HCT116 (cell line): ENCODE measurements at regions not wholly inside any gene's neighbourhood (a gene's known extent, or its start where the extent isn't known, plus 50 kb on each side); places are given as distances from the start of the nearest gene placed in this dataset.

Experiments used
- CEBPB ChIP-seq: IDR thresholded peaks from 2 replicates; pipeline ENCODE4 v1.6.1; 2012; ENCODE audit warnings: low read depth
- CTCF ChIP-seq, 3 experiments: fragments of 200-600 bp in 1 of 3; sonication (generic) in 1 of 3; IDR thresholded peaks in 2 of 3; conservative IDR thresholded peaks in 1 of 3; 2 replicates each; pipeline ENCODE4 v1.5.1; 2012 to 2017; ENCODE audit warnings: low read depth in 2 of 3, low read length in 2 of 3, antibody characterized with exemption in 1 of 3, borderline replicate concordance in 1 of 3, control low read depth in 1 of 3, mild to moderate bottlenecking in 1 of 3, mixed read lengths in 1 of 3, mixed run types in 1 of 3, moderate library complexity in 1 of 3; ENCODE audit not compliant: insufficient read depth in 1 of 3
- POLR2A ChIP-seq: IDR thresholded peaks from 2 replicates; pipeline ENCODE4 v1.7.0; 2011; ENCODE audit warnings: borderline replicate concordance; ENCODE audit not compliant: insufficient read depth, insufficient read length; ENCODE audit errors: extremely low read depth
- POLR2AphosphoS5 ChIP-seq: IDR thresholded peaks from 2 replicates; pipeline ENCODE4 v1.6.1; 2011; ENCODE audit warnings: mild to moderate bottlenecking, low read depth, low read length, moderate library complexity
- TF ChIP-seq, protein P1 (sequence below): IDR thresholded peaks from 2 replicates; pipeline ENCODE4 v1.6.1; 2012

DNA sequence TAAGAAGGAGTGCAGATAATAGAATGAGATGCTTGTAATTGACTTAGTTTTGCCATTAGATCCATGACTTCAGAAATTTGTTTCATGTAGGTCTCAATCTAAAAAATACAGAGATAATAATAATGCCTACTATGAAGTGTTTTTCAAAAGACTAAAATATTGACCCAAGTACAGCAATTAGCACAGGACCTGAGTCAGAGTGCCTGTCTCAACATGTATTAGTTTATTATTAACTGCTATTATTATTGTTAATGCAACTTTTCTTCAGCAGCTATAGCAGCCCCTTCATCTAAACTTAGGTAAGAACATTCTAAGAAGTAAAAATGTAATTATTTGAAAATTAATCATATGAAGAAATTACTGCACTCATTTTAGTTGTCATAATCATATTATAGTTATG lies 82.9 kb upstream of the HGF start:
- no peak for TF ChIP-seq CTCF (IDR thresholded peaks at IDR 0.05 in 2 of 3, conservative IDR thresholded peaks at IDR 0.05 in 1 of 3; ENCODE audit: borderline replicate concordance in 1 of 3, insufficient read depth in 1 of 3, low read depth in 2 of 3, low read length in 2 of 3)
- TF ChIP-seq, protein P1, sequence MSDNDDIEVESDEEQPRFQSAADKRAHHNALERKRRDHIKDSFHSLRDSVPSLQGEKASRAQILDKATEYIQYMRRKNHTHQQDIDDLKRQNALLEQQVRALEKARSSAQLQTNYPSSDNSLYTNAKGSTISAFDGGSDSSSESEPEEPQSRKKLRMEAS, result no peak
- TF ChIP-seq CEBPB, result no peak
- TF ChIP-seq POLR2AphosphoS5, result no peak
- no peak for TF ChIP-seq POLR2A
